ENCODE measurements at regions not wholly inside any gene's neighbourhood (a gene's known extent, or its start where the extent isn't known, plus 50 kb on each side); places are given as distances from the start of the nearest gene placed in this dataset.

DNA sequence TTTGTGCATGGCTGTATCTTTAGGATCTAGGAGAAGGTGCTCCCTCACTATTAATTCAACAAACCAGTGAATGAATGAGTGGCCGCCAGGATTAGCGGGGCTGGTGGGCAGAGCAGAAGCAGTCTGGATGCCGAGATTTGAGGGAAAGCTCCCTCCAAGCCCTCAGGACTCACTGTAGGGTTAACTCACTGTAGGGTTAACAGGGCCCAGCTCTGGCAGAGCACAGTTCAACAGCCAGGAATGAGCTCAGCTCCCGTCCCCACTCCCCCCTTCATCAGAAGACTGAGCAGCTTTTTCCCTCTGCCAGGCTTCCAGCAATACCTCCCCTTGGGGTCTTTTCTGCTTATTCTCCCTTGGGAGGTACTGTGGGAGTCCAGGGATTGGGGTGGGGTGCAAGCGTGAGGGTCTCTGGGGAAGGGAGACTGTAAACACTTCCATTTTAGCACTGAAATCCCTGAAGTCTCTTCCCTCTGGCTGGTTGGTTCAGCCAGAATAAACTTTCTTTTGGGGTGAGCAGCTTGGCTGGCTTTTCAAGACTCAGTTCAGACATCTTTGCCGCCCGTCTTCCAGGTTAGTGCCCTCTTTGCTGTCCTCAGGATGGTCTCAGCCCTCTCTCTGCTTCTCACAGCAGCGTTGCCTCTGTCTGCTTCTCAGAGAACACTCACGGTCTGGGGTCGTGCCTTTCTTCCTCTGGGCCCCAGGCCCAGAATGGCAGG, 53.7 kb upstream of the WSB1 start:
- CTCF ChIA-PET, result no interaction called here

DNA sequence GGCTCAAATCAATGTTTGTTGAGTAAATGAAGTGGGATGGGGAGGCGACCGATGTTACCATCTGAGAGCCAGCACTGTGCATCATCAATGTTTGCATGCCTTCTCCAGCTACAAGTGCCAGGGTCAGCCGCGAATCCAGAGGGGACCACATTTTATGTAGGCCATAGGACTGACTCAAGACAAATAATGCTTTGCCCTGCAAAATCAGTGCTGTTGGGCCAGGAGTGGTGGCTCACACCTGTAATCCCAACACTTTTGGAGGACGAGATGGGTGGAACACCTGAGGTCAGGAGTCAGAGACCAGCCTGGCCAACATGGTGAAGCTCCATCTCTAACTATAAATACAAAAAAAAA, 53.1 kb upstream of the WSB1 start:
- Histone ChIP-seq H3K27ac (ENCODE audit: low read length) (peak overlapping the region; percentile 93), H3K4me2 (ENCODE audit: low read length) (peak overlapping the region; percentile 79), H3K4me3 (ENCODE audit: low read length) (peak overlapping the region; percentile 49; the same call in 1 of the 2 replicates), H4K20me1 (ENCODE audit: low read length) (no peaks in the 10 kb centered on the region), H3K9me3 (ENCODE audit: low read length) (no peaks in the 10 kb centered on the region), H3K36me3 (ENCODE audit: low read depth, low read length) (no peaks in the 10 kb centered on the region), H3F3A (ENCODE audit: low read length, unreplicated experiment) (no peaks in the 10 kb centered on the region), H3K27me3 (ENCODE audit: low read length) (no peaks in the 10 kb centered on the region), H3K4me1 (ENCODE audit: insufficient read depth, low read length) (peaks cover 64% of the 10 kb centered on the region), H3K9me2 (replicated peaks; ENCODE audit: low read length) (no peaks in the 10 kb centered on the region), H3K9ac (ENCODE audit: low read length) (peak overlapping the region; percentile 50), H3K79me2 (ENCODE audit: low read length) (no peaks in the 10 kb centered on the region), H2AFZ (ENCODE audit: low read length) (0 out of 2 replicates have a peak overlapping the region, but pooled peaks have one; percentile 34)
- DNase-seq (peak; percentile 56), ATAC-seq (no peak)
- ChIA-PET CTCF (interaction anchor here (1.0 kb wide), 1 partner anchor 92 kb away, joined by 3 read pairs; no protein-coding TSS in a partner anchor), POLR2A (ENCODE audit: unreplicated experiment) (interaction anchor here (0.7 to 0.8 kb wide), 2 partner anchors 54 to 114 kb away, joined by 3 read pairs; no protein-coding TSS in a partner anchor)
- intact Hi-C loops (cut with micrococcal nuclease), result no loop called here
- BruUV-seq (replicated peaks), result no TSS peak
- TF ChIP-seq, protein P1, sequence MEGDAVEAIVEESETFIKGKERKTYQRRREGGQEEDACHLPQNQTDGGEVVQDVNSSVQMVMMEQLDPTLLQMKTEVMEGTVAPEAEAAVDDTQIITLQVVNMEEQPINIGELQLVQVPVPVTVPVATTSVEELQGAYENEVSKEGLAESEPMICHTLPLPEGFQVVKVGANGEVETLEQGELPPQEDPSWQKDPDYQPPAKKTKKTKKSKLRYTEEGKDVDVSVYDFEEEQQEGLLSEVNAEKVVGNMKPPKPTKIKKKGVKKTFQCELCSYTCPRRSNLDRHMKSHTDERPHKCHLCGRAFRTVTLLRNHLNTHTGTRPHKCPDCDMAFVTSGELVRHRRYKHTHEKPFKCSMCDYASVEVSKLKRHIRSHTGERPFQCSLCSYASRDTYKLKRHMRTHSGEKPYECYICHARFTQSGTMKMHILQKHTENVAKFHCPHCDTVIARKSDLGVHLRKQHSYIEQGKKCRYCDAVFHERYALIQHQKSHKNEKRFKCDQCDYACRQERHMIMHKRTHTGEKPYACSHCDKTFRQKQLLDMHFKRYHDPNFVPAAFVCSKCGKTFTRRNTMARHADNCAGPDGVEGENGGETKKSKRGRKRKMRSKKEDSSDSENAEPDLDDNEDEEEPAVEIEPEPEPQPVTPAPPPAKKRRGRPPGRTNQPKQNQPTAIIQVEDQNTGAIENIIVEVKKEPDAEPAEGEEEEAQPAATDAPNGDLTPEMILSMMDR (conservative IDR thresholded peaks at IDR 0.05; ENCODE audit: low read depth, low read length), result no peak
- TF ChIP-seq EZH2 (IDR thresholded peaks at IDR 0.05; ENCODE audit: low read length, unreplicated experiment) (no peak), EZH2phosphoT487 (IDR thresholded peaks at IDR 0.05; ENCODE audit: borderline replicate concordance, low read length) (no peak)

More for the DNA sequence above, 53.7 kb upstream of the WSB1 start:
- H3K9ac ChIP-seq (ENCODE audit: low read length), result no peak overlapping the region
- no peaks in the 10 kb centered on the region for H3F3A ChIP-seq (ENCODE audit: low read length, unreplicated experiment)
- no peak for DNase-seq
- peak overlapping the region; percentile 93 for H3K27ac ChIP-seq (ENCODE audit: low read length)
- peak overlapping the region; percentile 79 for H3K4me2 ChIP-seq (ENCODE audit: low read length)
- POLR2A ChIA-PET (ENCODE audit: unreplicated experiment), result interaction anchor here (0.7 kb wide), 1 partner anchor 115 kb away, joined by 3 read pairs; no protein-coding TSS in a partner anchor
- H3K4me1 ChIP-seq (ENCODE audit: insufficient read depth, low read length), result peaks cover 59% of the 10 kb centered on the region
- BruUV-seq (replicated peaks), result no TSS peak
- no peaks in the 10 kb centered on the region for H3K27me3 ChIP-seq (ENCODE audit: low read length)
- no peak overlapping the region for H3K4me3 ChIP-seq (ENCODE audit: low read length)
- H4K20me1 ChIP-seq (ENCODE audit: low read length), result no peaks in the 10 kb centered on the region
- intact Hi-C loops (cut with micrococcal nuclease), result no loop called here
- ATAC-seq, result no peak
- H3K36me3 ChIP-seq (ENCODE audit: low read depth, low read length), result no peaks in the 10 kb centered on the region
- TF ChIP-seq EZH2 (IDR thresholded peaks at IDR 0.05; ENCODE audit: low read length, unreplicated experiment) (no peak), EZH2phosphoT487 (IDR thresholded peaks at IDR 0.05; ENCODE audit: borderline replicate concordance, low read length) (no peak)
- TF ChIP-seq, protein P1 (conservative IDR thresholded peaks at IDR 0.05; ENCODE audit: low read depth, low read length), result no peak
- no peaks in the 10 kb centered on the region for H3K9me3 ChIP-seq (ENCODE audit: low read length)
- H2AFZ ChIP-seq (ENCODE audit: low read length), result 0 out of 2 replicates have a peak overlapping the region, but pooled peaks have one; percentile 34
- H3K9me2 ChIP-seq (replicated peaks; ENCODE audit: low read length), result no peaks in the 10 kb centered on the region
- no peaks in the 10 kb centered on the region for H3K79me2 ChIP-seq (ENCODE audit: low read length)
